HCT116 (cell line): ENCODE measurements at regions not wholly inside any gene's neighbourhood (a gene's known extent, or its start where the extent isn't known, plus 50 kb on each side); places are given as distances from the start of the nearest gene placed in this dataset.

ENCODE experiments used
- ATAC-seq: fragments of 200-7000 bp; cut with Tn5 transposase; 2 replicates; pipeline ENCODE4 v1.9.1; 2020; ENCODE audit warnings: mild to moderate bottlenecking, moderate library complexity
- BruUV-seq: library from RNA; stranded (reverse); fragments of 400-500 nt; replicated peaks from 2 replicates; lab custom pipeline; 2021; lab: Mats Ljungman, UMichigan
- CTCF ChIA-PET: fragments of 300-600 bp; sonication (Branson Sonifier 250); formaldehyde crosslinking; loops from one replicate; lab custom pipeline; 2021; ENCODE audit warnings: antibody characterized with exemption; lab: Charles Lee
- POLR2A ChIA-PET: fragments of 300-600, 350-600 bp; sonication (Branson Sonifier 250); formaldehyde crosslinking; loops from one replicate; lab custom pipeline; 2021; ENCODE audit warnings: antibody characterized with exemption; lab: Charles Lee
- RAD21 ChIA-PET, 2 experiments: fragments of 300-600 bp; sonication (Branson Sonifier 250); formaldehyde crosslinking; loops; one replicate each; lab custom pipeline; 2023; ENCODE audit warnings: low total read pairs in 2 of 2; ENCODE audit not compliant: uncharacterized antibody in 2 of 2, unreplicated experiment in 2 of 2, low non-redundant PET in 1 of 2; lab: Charles Lee
- DNase-seq: peaks from one replicate; pipeline ENCODE4 v3.0.0-alpha.2; 2010; ENCODE audit warnings: low read depth, low spot score
- H2AFZ ChIP-seq: fragments of 200-600 bp; shearing (Covaris generic), sonication (generic); 2 replicates; pipeline ENCODE4 v1.6.1; 2017; ENCODE audit warnings: low read depth, mixed run types, mixed read lengths, antibody characterized with exemption, low read length; ENCODE audit not compliant: poor library complexity, severe bottlenecking
- H3K27ac ChIP-seq: 2 replicates; pipeline ENCODE4 v1.5.1; 2012; ENCODE audit warnings: low read depth, low read length
- H3K27me3 ChIP-seq: fragments of 200-600 bp; sonication (generic); 2 replicates; pipeline ENCODE4 v1.6.1; 2016; ENCODE audit warnings: mixed run types, low read length, mixed read lengths; ENCODE audit not compliant: insufficient read depth
- H3K36me3 ChIP-seq, 2 experiments: fragments of 200-500 bp in 1 of 2; fragments of 200-600 bp in 1 of 2; sonication (Bioruptor generic) in 1 of 2; sonication (generic) in 1 of 2; 2 replicates each; pipeline versions ENCODE4 v1.5.1 to v1.6.1; 2014 to 2016; ENCODE audit warnings: low read length in 2 of 2, inconsistent platforms in 1 of 2, mixed read lengths in 1 of 2, mixed run types in 1 of 2; ENCODE audit not compliant: insufficient read depth in 2 of 2, control insufficient read depth in 1 of 2
- H3K4me1 ChIP-seq, 2 experiments: fragments of 200-600 bp in 1 of 2; sonication (generic) in 1 of 2; 2 replicates each; pipeline versions ENCODE4 v1.5.1 to v1.6.1; 2012 to 2017; ENCODE audit warnings: low read length in 2 of 2, inconsistent platforms in 1 of 2, mild to moderate bottlenecking in 1 of 2, mixed read lengths in 1 of 2, mixed run types in 1 of 2, moderate library complexity in 1 of 2; ENCODE audit not compliant: insufficient read depth in 2 of 2, control insufficient read depth in 1 of 2
- H3K4me2 ChIP-seq: fragments of 200-600 bp; sonication (generic); 2 replicates; pipeline ENCODE4 v1.6.1; 2017; ENCODE audit warnings: mixed run types, low read length, mixed read lengths
- H3K4me3 ChIP-seq, 2 experiments: fragments of 200-600 bp in 1 of 2; sonication (generic) in 1 of 2; replicated peaks in 1 of 2; 2 replicates each; pipeline ENCODE4 v1.5.1; 2011 to 2016; ENCODE audit warnings: low read length in 2 of 2, control low read depth in 1 of 2, low read depth in 1 of 2, mild to moderate bottlenecking in 1 of 2, mixed read lengths in 1 of 2, mixed run types in 1 of 2
- H3K79me2 ChIP-seq: fragments of 200-600 bp; sonication (generic); 2 replicates; pipeline ENCODE4 v1.6.1; 2017; ENCODE audit warnings: mild to moderate bottlenecking, mixed run types, low read length, moderate library complexity, mixed read lengths; ENCODE audit not compliant: insufficient read depth
- H3K9ac ChIP-seq: fragments of 200-600 bp; sonication (generic); 2 replicates; pipeline ENCODE4 v1.6.1; 2016; ENCODE audit warnings: low read length, mixed read lengths
- H3K9me2 ChIP-seq: fragments of 200-600 bp; sonication (generic), shearing (Covaris generic); 2 replicates; pipeline ENCODE4 v1.6.1; 2017; ENCODE audit warnings: mixed run types, mild to moderate bottlenecking, moderate library complexity; ENCODE audit not compliant: insufficient read depth
- H3K9me3 ChIP-seq, 2 experiments: fragments of 200-500 bp in 1 of 2; fragments of 200-600 bp in 1 of 2; sonication (Bioruptor generic) in 1 of 2; sonication (generic) in 1 of 2; 2 replicates each; pipeline ENCODE4 v1.6.1; 2014 to 2017; ENCODE audit warnings: low read length in 2 of 2, mixed read lengths in 2 of 2, inconsistent platforms in 1 of 2, low read depth in 1 of 2, mild to moderate bottlenecking in 1 of 2, mixed run types in 1 of 2, moderate library complexity in 1 of 2; ENCODE audit not compliant: control insufficient read depth in 1 of 2, insufficient read depth in 1 of 2
- H4K20me1 ChIP-seq: fragments of 200-600 bp; sonication (generic), shearing (Covaris generic); 2 replicates; pipeline ENCODE4 v1.6.1; 2017; ENCODE audit warnings: mixed run types, mild to moderate bottlenecking, moderate library complexity; ENCODE audit not compliant: insufficient read depth
- ATF3 ChIP-seq: IDR thresholded peaks from 2 replicates; pipeline ENCODE4 v1.6.1; 2012
- CBX3 ChIP-seq: IDR thresholded peaks from 2 replicates; pipeline ENCODE4 v1.6.1; 2012; ENCODE audit warnings: low read depth
- EGR1 ChIP-seq: IDR thresholded peaks from 2 replicates; pipeline ENCODE4 v1.6.1; 2012; ENCODE audit warnings: low read depth
- ELF1 ChIP-seq: IDR thresholded peaks from 2 replicates; pipeline ENCODE4 v1.6.1; 2012; ENCODE audit warnings: low read depth, borderline replicate concordance
- EZH2 ChIP-seq: fragments of 200-600 bp; sonication (generic); IDR thresholded peaks from 2 replicates; pipeline ENCODE4 v1.6.1; 2017; ENCODE audit warnings: antibody characterized with exemption, mixed run types
- MAX ChIP-seq: IDR thresholded peaks from 2 replicates; pipeline ENCODE4 v1.6.1; 2012
- POLR2AphosphoS5 ChIP-seq: IDR thresholded peaks from 2 replicates; pipeline ENCODE4 v1.6.1; 2011; ENCODE audit warnings: mild to moderate bottlenecking, low read depth, low read length, moderate library complexity
- REST ChIP-seq: IDR thresholded peaks from 2 replicates; pipeline ENCODE4 v1.6.1; 2012; ENCODE audit warnings: low read depth
- SIN3A ChIP-seq: IDR thresholded peaks from 2 replicates; pipeline ENCODE4 v1.6.1; 2012; ENCODE audit warnings: low read depth
- SRF ChIP-seq: IDR thresholded peaks from 2 replicates; pipeline ENCODE4 v1.6.1; 2012; ENCODE audit warnings: low read depth
- YY1 ChIP-seq: IDR thresholded peaks from 2 replicates; pipeline ENCODE4 v1.6.1; 2011; ENCODE audit warnings: low read length, low read depth, moderate library complexity, mild to moderate bottlenecking; ENCODE audit not compliant: insufficient replicate concordance; ENCODE audit errors: extremely low read depth
- ZNF274 ChIP-seq: fragments of 200-500 bp; sonication (Bioruptor generic); IDR thresholded peaks from 2 replicates; pipeline ENCODE4 v1.6.1; 2014; ENCODE audit warnings: mild to moderate bottlenecking, low read depth, low read length, inconsistent platforms
- intact Hi-C: fragments of 100-400 bp; cut with micrococcal nuclease; formaldehyde crosslinking; loops from 2 replicates; pipeline ENCODE4 v1.10.0; 2022

GRCh38 chr7:136588216-136588615 is 280.2 kb upstream of the CHRM2 start:
- DNase-seq (no peak), ATAC-seq (no peak)
- no peak overlapping the region for H3K27ac ChIP-seq
- TF ChIP-seq EGR1 (no peak), POLR2AphosphoS5 (no peak), SRF (no peak), EZH2 (no peak), YY1 (no peak), REST (no peak), SIN3A (no peak), MAX (no peak), CBX3 (no peak), ZNF274 (no peak), ELF1 (no peak), ATF3 (no peak)
- H3K27me3 ChIP-seq: no peaks in the 10 kb centered on the region
- no peak overlapping the region for H2AFZ ChIP-seq
- no peaks in the 10 kb centered on the region for H3K36me3 ChIP-seq
- peaks cover 4 to 8% of the 10 kb centered on the region in 2 experiments; a peak in 2 of 4 replicates for H3K9me3 ChIP-seq
- H4K20me1 ChIP-seq: no peaks in the 10 kb centered on the region; the same call in 1 of the 2 replicates
- H3K9me2 ChIP-seq: no peaks in the 10 kb centered on the region
- RAD21 ChIA-PET: no interaction called here
- H3K9ac ChIP-seq: no peak overlapping the region
- no peak overlapping the region for H3K4me2 ChIP-seq
- no TSS peak for BruUV-seq
- H3K4me3 ChIP-seq: no peak overlapping the region
- intact Hi-C loops: no loop called here
- POLR2A ChIA-PET: no interaction called here
- H3K79me2 ChIP-seq: no peaks in the 10 kb centered on the region
- CTCF ChIA-PET: no interaction called here
- H3K4me1 ChIP-seq: no peaks in the 10 kb centered on the region
